HEK293 (cell line): ENCODE measurements at regions not wholly inside any gene's neighbourhood (a gene's known extent, or its start where the extent isn't known, plus 50 kb on each side); places are given as distances from the start of the nearest gene placed in this dataset.
A peak's percentile ranks its signal among the peaks of the same experiment; 100 is the strongest.

Experiments
- CTCF ChIA-PET: fragments of 350-600 bp; formaldehyde crosslinking; extraction: SDS; loops from one replicate; lab custom pipeline; 2021; ENCODE audit warnings: antibody characterized with exemption; lab: Yijun Ruan, JAX
- POLR2A ChIA-PET: fragments of 300-600 bp; formaldehyde crosslinking; extraction: SDS; loops from one replicate; lab custom pipeline; 2020; ENCODE audit warnings: antibody characterized with exemption, inconsistent platforms; lab: Yijun Ruan, JAX
- H3K27ac ChIP-seq: fragments of 200-500 bp; sonication (Bioruptor generic); 2 replicates; pipeline ENCODE4 v1.5.1; 2014; ENCODE audit warnings: low read depth, low read length, control low read depth, inconsistent platforms; ENCODE audit errors: extremely low read depth
- H3K36me3 ChIP-seq, 2 experiments: fragments of 200-500 bp in 1 of 2; sonication (Bioruptor generic) in 1 of 2; 1 replicate in 1 of 2; 2 replicates in 1 of 2; pipeline ENCODE4 v1.5.1; 2014 to 2017; ENCODE audit warnings: inconsistent platforms in 2 of 2, low read length in 2 of 2; ENCODE audit not compliant: control insufficient read depth in 2 of 2, insufficient read depth in 1 of 2
- H3K4me1 ChIP-seq: fragments of 200-500 bp; sonication (Bioruptor generic); 2 replicates; pipeline ENCODE4 v1.5.1; 2014; ENCODE audit warnings: mild to moderate bottlenecking, low read length, inconsistent platforms; ENCODE audit not compliant: control insufficient read depth, insufficient read depth
- H3K4me3 ChIP-seq: 2 replicates; pipeline ENCODE4 v1.5.1; 2011; ENCODE audit warnings: low read depth, mild to moderate bottlenecking, control low read depth, low read length, moderate library complexity
- H3K9me3 ChIP-seq: fragments of 200-500 bp; sonication (Bioruptor generic); 2 replicates; pipeline ENCODE4 v1.5.1; 2014; ENCODE audit warnings: low read depth, low read length, inconsistent platforms; ENCODE audit not compliant: control insufficient read depth, insufficient read depth
- MEIS1 ChIP-seq: sonication (generic); formaldehyde crosslinking; IDR thresholded peaks from 2 replicates; pipeline ENCODE4 v1.8.1; 2022; ENCODE audit warnings: missing genetic modification reagents, mild to moderate bottlenecking, borderline replicate concordance
- MYNN ChIP-seq: fragments of 450-650 bp; formaldehyde crosslinking; IDR thresholded peaks from 2 replicates; pipeline ENCODE4 v1.5.1; 2016; ENCODE audit warnings: missing biosample characterization, missing genetic modification characterization, borderline replicate concordance
- SP3 ChIP-seq: fragments of 450-650 bp; formaldehyde crosslinking; IDR thresholded peaks from 2 replicates; pipeline ENCODE4 v1.5.1; 2016; ENCODE audit warnings: missing biosample characterization, missing genetic modification characterization
- WT1 ChIP-seq: fragments of 450-650 bp; formaldehyde crosslinking; IDR thresholded peaks from 2 replicates; pipeline ENCODE4 v1.5.1; 2016; ENCODE audit warnings: missing biosample characterization, missing genetic modification characterization
- ZBTB48 ChIP-seq: fragments of 450-650 bp; formaldehyde crosslinking; IDR thresholded peaks from 2 replicates; pipeline ENCODE4 v1.5.1; 2016; ENCODE audit warnings: missing biosample characterization, missing genetic modification characterization
- ZFHX2 ChIP-seq: fragments of 450-650 bp; formaldehyde crosslinking; conservative IDR thresholded peaks from 2 replicates; pipeline ENCODE4 v1.5.1; 2016; ENCODE audit warnings: missing biosample characterization, missing genetic modification characterization
- ZFP3 ChIP-seq: fragments of 450-650 bp; formaldehyde crosslinking; IDR thresholded peaks from 2 replicates; pipeline ENCODE4 v1.5.1; 2016; ENCODE audit warnings: low read depth, missing biosample characterization, missing genetic modification characterization
- ZFP69B ChIP-seq: fragments of 450-650 bp; formaldehyde crosslinking; IDR thresholded peaks from 2 replicates; pipeline ENCODE4 v1.5.1; 2016; ENCODE audit warnings: missing biosample characterization, missing genetic modification characterization
- ZNF132 ChIP-seq: fragments of 450-650 bp; formaldehyde crosslinking; IDR thresholded peaks from 2 replicates; pipeline ENCODE4 v1.5.1; 2017; ENCODE audit warnings: missing biosample characterization, missing genetic modification characterization, borderline replicate concordance
- ZNF18 ChIP-seq: fragments of 450-650 bp; formaldehyde crosslinking; IDR thresholded peaks from 2 replicates; pipeline ENCODE4 v1.5.1; 2016; ENCODE audit warnings: missing biosample characterization, missing genetic modification characterization
- ZNF184 ChIP-seq: fragments of 450-650 bp; IDR thresholded peaks from 2 replicates; pipeline ENCODE4 v1.5.1; 2018; ENCODE audit warnings: missing biosample characterization, mild to moderate bottlenecking, missing genetic modification characterization
- ZNF302 ChIP-seq: fragments of 450-650 bp; formaldehyde crosslinking; IDR thresholded peaks from 2 replicates; pipeline ENCODE4 v1.5.1; 2016; ENCODE audit warnings: missing biosample characterization, missing genetic modification characterization, low read depth
- ZNF37A ChIP-seq: fragments of 450-650 bp; IDR thresholded peaks from 2 replicates; pipeline ENCODE4 v1.5.1; 2018; ENCODE audit warnings: missing biosample characterization, missing genetic modification characterization
- ZNF423 ChIP-seq: fragments of 450-650 bp; formaldehyde crosslinking; IDR thresholded peaks from 2 replicates; pipeline ENCODE4 v1.5.1; 2016; ENCODE audit warnings: missing biosample characterization, missing genetic modification characterization
- ZNF513 ChIP-seq: fragments of 450-650 bp; IDR thresholded peaks from 2 replicates; pipeline ENCODE4 v1.5.1; 2018; ENCODE audit warnings: missing biosample characterization, missing genetic modification characterization
- ZNF530 ChIP-seq: fragments of 450-650 bp; formaldehyde crosslinking; IDR thresholded peaks from 2 replicates; pipeline ENCODE4 v1.5.1; 2016; ENCODE audit warnings: low read depth, missing biosample characterization, missing genetic modification characterization
- ZNF626 ChIP-seq: fragments of 450-650 bp; sonication (Bioruptor Pico); formaldehyde crosslinking; IDR thresholded peaks from 2 replicates; pipeline ENCODE4 v1.5.1; 2018; ENCODE audit warnings: missing biosample characterization, missing genetic modification characterization, inconsistent platforms
- ZNF654 ChIP-seq: fragments of 450-650 bp; formaldehyde crosslinking; IDR thresholded peaks from 2 replicates; pipeline ENCODE4 v1.5.1; 2016; ENCODE audit warnings: low read depth, missing biosample characterization, missing genetic modification characterization
- TF ChIP-seq, protein P1 (sequence below): fragments of 450-650 bp; formaldehyde crosslinking; IDR thresholded peaks from 2 replicates; pipeline ENCODE4 v1.5.1; 2017; ENCODE audit warnings: missing biosample characterization, missing genetic modification characterization

DNA sequence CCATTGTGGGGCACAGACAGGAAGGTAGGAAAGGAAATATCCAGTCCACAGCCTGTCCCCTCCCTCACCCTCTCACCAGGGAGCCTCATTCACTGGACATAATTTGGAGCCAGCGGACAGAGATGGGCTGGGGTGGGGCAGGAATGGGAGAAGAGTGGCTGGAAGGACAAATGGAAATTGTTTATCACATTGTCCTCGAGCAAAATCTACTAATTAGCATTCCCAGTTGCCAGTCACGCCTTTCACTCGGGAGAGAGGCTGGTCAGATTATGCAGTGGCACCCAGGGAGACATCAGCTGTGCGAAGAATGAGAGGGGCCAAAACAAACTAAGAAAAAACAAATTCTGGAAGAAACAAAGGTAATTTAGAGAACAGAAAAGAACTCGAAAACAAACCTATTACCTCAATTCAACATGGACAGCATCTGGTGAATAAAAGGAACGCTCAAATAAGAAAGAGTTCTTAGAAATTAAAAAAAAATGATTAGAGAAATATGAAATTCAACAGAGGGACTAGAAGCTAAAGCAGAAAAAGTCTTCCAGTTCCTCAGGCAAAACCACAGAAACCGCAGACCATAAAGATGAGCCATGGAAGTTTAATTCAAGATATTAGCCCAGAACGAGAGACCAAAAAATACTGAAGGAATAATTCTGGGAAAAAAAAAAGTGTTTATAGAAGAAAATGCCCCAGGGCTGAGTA lies 108.5 kb upstream of the RALGAPA2 start:
- no peak overlapping the region for H3K27ac ChIP-seq
- no peaks in the 10 kb centered on the region for H3K36me3 ChIP-seq
- H3K9me3 ChIP-seq: no peaks in the 10 kb centered on the region
- ChIA-PET CTCF (interaction anchor here (0.5 to 1.3 kb wide), 7 partner anchors 13 to 156 kb away, joined by 3 to 8 read pairs (median 3); no protein-coding TSS in a partner anchor), POLR2A (interaction anchor here (1.2 kb wide), 1 partner anchor 109 kb away, joined by 3 read pairs; the partner anchor contains the start of gene RALGAPA2)
- no peaks in the 10 kb centered on the region for H3K4me1 ChIP-seq
- H3K4me3 ChIP-seq: no peak overlapping the region
- TF ChIP-seq ZBTB48 (no peak), WT1 (tag by site-specific recombination) (no peak), ZNF513 (tag by site-specific recombination) (no peak), ZFP69B (no peak), ZNF132 (no peak), ZNF184 (tag by site-specific recombination) (no peak), ZNF37A (tag by site-specific recombination) (no peak), ZNF423 (tag by site-specific recombination) (no peak), MEIS1 (CRISPR knock-in tag) (no peak), ZFHX2 (no peak), ZNF626 (tag by site-specific recombination) (no peak)
- TF ChIP-seq, protein P1, sequence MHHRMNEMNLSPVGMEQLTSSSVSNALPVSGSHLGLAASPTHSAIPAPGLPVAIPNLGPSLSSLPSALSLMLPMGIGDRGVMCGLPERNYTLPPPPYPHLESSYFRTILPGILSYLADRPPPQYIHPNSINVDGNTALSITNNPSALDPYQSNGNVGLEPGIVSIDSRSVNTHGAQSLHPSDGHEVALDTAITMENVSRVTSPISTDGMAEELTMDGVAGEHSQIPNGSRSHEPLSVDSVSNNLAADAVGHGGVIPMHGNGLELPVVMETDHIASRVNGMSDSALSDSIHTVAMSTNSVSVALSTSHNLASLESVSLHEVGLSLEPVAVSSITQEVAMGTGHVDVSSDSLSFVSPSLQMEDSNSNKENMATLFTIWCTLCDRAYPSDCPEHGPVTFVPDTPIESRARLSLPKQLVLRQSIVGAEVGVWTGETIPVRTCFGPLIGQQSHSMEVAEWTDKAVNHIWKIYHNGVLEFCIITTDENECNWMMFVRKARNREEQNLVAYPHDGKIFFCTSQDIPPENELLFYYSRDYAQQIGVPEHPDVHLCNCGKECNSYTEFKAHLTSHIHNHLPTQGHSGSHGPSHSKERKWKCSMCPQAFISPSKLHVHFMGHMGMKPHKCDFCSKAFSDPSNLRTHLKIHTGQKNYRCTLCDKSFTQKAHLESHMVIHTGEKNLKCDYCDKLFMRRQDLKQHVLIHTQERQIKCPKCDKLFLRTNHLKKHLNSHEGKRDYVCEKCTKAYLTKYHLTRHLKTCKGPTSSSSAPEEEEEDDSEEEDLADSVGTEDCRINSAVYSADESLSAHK (tag by site-specific recombination): no peak

DNA sequence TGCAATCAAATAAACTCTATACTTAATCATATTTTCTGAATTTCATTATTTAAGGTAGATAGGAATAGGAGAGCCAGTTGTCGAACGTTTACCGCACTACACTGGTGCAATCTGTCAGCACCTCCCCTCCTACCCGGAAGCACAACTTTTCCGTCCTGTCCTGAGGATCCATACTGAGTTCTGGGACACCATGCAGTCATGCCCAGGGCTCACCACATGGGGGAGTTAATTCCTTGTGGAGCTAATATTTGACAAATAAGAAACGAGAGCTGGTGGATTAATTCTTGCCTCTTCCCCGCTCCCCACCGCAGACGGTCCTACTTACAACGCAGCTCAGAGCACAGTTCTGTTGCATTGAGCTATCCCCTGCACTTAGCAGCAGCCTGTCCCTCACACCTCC lies 107.7 kb upstream of the RALGAPA2 start:
- Histone ChIP-seq H3K36me3 (no peaks in the 10 kb centered on the region), H3K4me3 (no peak overlapping the region), H3K4me1 (no peaks in the 10 kb centered on the region), H3K9me3 (no peaks in the 10 kb centered on the region), H3K27ac (no peak overlapping the region)
- ChIA-PET POLR2A (no interaction called here), CTCF (interaction anchor here (0.5 to 0.9 kb wide), 5 partner anchors 13 to 155 kb away, joined by 3 to 8 read pairs (median 3); no protein-coding TSS in a partner anchor)
- TF ChIP-seq ZNF654 (tag by site-specific recombination): 0 out of 2 replicates have a peak, but pooled peaks have one; percentile 9
- no peak for TF ChIP-seq ZNF530 (tag by site-specific recombination)

- Histone ChIP-seq H3K4me3 (no peak overlapping the region), H3K4me1 (no peaks in the 10 kb centered on the region), H3K27ac (no peak overlapping the region)
- TF ChIP-seq ZFP3 (tag by site-specific recombination): no peak
- no peak for TF ChIP-seq MYNN (tag by site-specific recombination)
- TF ChIP-seq ZNF302: no peak
- TF ChIP-seq ZNF18: no peak
- TF ChIP-seq SP3 (tag by site-specific recombination): no peak
- TF ChIP-seq, all 188 proteins: peak for 0
- POLR2A ChIA-PET: no interaction called here
- CTCF ChIA-PET: interaction anchor here (0.6 to 0.8 kb wide), 2 partner anchors 21 to 704 kb away, joined by 3 to 4 read pairs; no protein-coding TSS in a partner anchor
- H3K9me3 ChIP-seq: no peaks in the 10 kb centered on the region
- no peaks in the 10 kb centered on the region for H3K36me3 ChIP-seq
These were observed 104.7 kb upstream of the RALGAPA2 start for GRCh38 chr20:20816969-20817755.
